GM12892 (cell line): ENCODE measurements at regions not wholly inside any gene's neighbourhood (a gene's known extent, or its start where the extent isn't known, plus 50 kb on each side); places are given as distances from the start of the nearest gene placed in this dataset.
"Not testable (repeated sequence)": the region's sequence is repeated elsewhere in the genome, so short reads cannot be mapped to it uniquely, and the experiment has no call there.

Experiments
- DNase-seq: peaks from one replicate; pipeline ENCODE4 v3.0.0; 2011; ENCODE audit not compliant: insufficient read length
- FAIRE-seq: peaks from 2 replicates; lab custom pipeline; 2011; peaks lifted over from hg19 to GRCh38; lab: Jason Lieb, UNC
- POLR2A ChIP-seq: IDR thresholded peaks from 2 replicates; pipeline ENCODE4 v1.6.1; 2011; ENCODE audit warnings: low read depth, low read length, control low read depth
- POLR2AphosphoS5 ChIP-seq: IDR thresholded peaks from 2 replicates; pipeline ENCODE4 v1.6.1; 2011; ENCODE audit warnings: low read depth, low read length, control low read depth
- TAF1 ChIP-seq: IDR thresholded peaks from 2 replicates; pipeline ENCODE4 v1.6.1; 2011; ENCODE audit warnings: low read depth, mild to moderate bottlenecking, control low read depth, low read length, borderline replicate concordance

- peak; percentile 67 for DNase-seq
- FAIRE-seq: peak; percentile 65
- TF ChIP-seq TAF1 (peak; percentile 52; the same call in 1 of the 2 replicates), POLR2A (peak; percentile 60), POLR2AphosphoS5 (no peak)
These were observed 85.2 kb upstream of the NDUFV2 start for GRCh38 chr18:9017167-9017904.

DNA sequence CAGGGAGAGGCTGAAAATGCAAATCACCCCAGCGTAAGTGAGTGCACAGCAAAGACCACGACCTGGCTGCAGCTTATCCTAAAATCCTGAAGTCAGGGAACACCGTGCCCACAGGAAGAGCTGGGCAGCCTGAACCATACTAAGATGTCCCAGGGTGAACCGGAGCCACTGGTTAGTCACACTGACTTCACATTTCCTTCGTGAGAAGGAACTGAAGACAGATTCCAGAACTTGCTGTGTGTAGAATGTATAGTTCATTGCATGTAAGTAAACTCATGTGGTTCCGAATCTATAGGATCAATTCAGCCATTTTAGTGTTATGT lies 84.6 kb upstream of the NDUFV2 start:
- no peak for FAIRE-seq
- no peak for DNase-seq
- TF ChIP-seq POLR2A (no peak), TAF1 (no peak), POLR2AphosphoS5 (no peak)

DNA sequence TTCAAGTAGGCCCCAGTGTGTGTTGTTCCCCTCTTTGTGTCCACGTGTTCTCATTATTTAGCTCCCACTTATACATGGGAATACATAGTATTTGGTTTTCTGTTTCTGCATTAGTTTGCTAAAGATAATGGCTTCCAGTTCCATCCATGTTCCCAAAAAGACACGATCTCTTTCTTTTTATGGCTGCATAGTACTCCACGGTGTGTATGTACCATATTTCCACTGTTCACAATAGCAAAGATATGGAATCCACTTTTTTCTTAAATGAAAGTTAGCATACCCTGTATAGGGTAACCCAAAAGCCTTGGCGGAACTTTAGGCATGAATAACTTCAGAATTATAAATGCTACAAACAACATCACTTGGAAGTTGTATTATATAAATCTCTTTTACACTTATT lies 83.4 kb upstream of the NDUFV2 start:
- no peak for FAIRE-seq
- no peak for DNase-seq
- no peak for TF ChIP-seq POLR2A
- TF ChIP-seq TAF1: no peak
- TF ChIP-seq POLR2AphosphoS5: no peak

DNA sequence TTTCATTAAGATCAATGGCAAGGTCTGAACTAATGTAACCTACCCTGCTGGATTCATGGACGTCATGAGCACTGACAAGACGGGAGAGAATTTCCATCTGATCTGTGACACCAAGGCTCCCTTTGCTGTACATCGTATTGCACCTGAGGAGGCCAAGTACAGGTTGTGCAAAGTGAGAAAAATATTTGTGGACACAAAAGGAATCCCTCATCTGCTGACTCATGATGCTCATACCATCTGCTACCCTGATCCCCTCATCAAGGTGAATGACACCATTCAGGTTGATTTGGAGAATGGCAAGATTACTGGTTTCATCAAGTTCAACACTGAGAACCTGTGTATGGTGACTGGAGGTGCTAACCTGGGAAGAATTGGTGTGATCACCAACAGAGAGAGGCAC lies 82.3 kb upstream of the NDUFV2 start:
- DNase-seq (no peak), FAIRE-seq (no peak)
- TF ChIP-seq POLR2AphosphoS5 (no peak), POLR2A (no peak), TAF1 (no peak)

DNA sequence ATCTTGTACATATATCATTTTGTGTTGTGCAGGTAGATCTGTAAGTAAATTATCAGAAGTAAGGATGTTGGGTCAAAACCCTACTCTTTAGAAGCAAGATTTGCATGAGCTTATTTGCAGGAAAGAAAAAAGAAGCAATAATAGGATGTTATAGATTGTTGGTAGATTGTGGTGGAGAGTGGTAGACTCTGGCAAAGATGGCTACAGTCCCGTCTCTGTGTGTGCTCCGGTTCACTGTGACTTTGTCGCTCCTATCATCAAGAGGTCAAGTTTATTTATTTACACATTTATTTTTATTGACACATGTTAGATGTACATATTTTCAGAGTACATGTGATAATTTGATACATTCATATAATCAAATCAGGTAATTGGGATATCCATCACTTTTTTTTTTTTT lies 81.0 kb upstream of the NDUFV2 start:
- TF ChIP-seq POLR2A (no peak), TAF1 (no peak), POLR2AphosphoS5 (no peak)
- FAIRE-seq (no peak), DNase-seq (no peak)

GRCh38 chr18:9022397-9023155 lies 79.9 kb upstream of the NDUFV2 start:
- FAIRE-seq (no peak), DNase-seq (no peak)
- TF ChIP-seq POLR2AphosphoS5: no peak
- TF ChIP-seq POLR2A: no peak
- no peak for TF ChIP-seq TAF1

GRCh38 chr18:9024031-9024646 lies 78.4 kb upstream of the NDUFV2 start:
- DNase-seq, FAIRE-seq: not testable (repeated sequence)

- no peak for DNase-seq
- no peak for FAIRE-seq
- TF ChIP-seq TAF1 (no peak), POLR2AphosphoS5 (no peak), POLR2A (no peak)
These were observed 77.2 kb upstream of the NDUFV2 start for GRCh38 chr18:9025091-9025838.

DNA sequence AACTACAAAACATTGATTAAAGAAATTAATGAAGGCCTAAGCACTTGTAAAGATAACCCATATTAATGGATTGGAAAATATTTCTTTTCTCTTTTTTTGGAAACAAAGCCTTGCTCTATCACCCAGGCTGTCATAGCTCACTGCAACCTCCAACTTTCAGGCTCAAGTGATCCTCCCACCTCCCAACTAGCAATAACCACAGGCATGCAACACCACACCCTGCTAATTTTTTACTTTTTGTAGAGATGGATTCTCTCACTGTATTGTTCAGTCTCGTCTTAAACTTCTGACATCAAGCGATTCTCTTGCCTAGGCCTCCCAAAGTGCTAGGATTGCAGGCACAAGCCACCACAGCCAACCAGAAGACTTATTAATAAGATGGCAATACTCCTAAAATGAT lies 73.4 kb upstream of the NDUFV2 start:
- FAIRE-seq (no peak), DNase-seq (no peak)
- TF ChIP-seq TAF1: no peak
- TF ChIP-seq POLR2A: no peak
- no peak for TF ChIP-seq POLR2AphosphoS5

DNA sequence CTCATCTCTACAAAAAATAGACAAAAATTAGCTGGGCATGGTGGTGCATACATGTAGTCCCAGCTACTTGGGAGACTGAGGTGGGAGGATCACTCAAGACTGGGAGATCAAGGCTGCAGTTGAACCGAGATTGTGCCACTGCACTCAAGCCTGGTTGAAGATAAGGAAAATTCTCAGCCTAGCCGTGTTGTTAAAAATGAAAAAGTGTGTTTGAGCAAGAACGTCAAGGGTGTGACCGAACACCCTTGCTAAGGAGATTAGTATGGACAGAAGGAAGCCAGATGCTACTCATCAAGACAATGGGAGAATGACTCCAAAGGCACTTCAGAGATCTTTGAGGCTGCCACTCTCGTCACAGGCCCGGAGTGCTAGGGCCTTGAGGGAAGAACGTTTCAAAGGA lies 70.0 kb upstream of the NDUFV2 start:
- TF ChIP-seq POLR2A (no peak), POLR2AphosphoS5 (no peak), TAF1 (no peak)
- no peak for FAIRE-seq
- DNase-seq: no peak

GRCh38 chr18:9038277-9038871 lies 64.1 kb upstream of the NDUFV2 start:
- FAIRE-seq: peak; percentile 48
- no peak for TF ChIP-seq POLR2AphosphoS5
- TF ChIP-seq TAF1: no peak
- no peak for TF ChIP-seq POLR2A
- no peak for DNase-seq
